Caki2 (cell line): ENCODE measurements at regions not wholly inside any gene's neighbourhood (a gene's known extent, or its start where the extent isn't known, plus 50 kb on each side); places are given as distances from the start of the nearest gene placed in this dataset.
"Not testable (repeated sequence)": the region's sequence is repeated elsewhere in the genome, so short reads cannot be mapped to it uniquely, and the experiment has no call there.

Experiments
- DNase-seq: peaks from one replicate; pipeline ENCODE4 v3.0.0-alpha.2; 2015; ENCODE audit warnings: low read depth
- in situ Hi-C: cut with HindIII; loops from 2 replicates; pipeline ENCODE4 v1.10.0; 2016; ENCODE audit warnings: low sequenced_read_pairs, low pct_unique_long_range_greater_than_20kb, mixed read lengths

- no peak for DNase-seq
- in situ Hi-C loops: no loop called here
Observed at GRCh38 chr1:166300767-166301166, 134.0 kb upstream of the FAM78B start.

- in situ Hi-C loops: no loop called here
- DNase-seq: no peak
Observed at GRCh38 chr1:166302989-166303758, 136.4 kb upstream of the FAM78B start.

GRCh38 chr1:166304131-166304530 is 137.3 kb upstream of the FAM78B start:
- no peak for DNase-seq
- in situ Hi-C loops: no loop called here

DNA sequence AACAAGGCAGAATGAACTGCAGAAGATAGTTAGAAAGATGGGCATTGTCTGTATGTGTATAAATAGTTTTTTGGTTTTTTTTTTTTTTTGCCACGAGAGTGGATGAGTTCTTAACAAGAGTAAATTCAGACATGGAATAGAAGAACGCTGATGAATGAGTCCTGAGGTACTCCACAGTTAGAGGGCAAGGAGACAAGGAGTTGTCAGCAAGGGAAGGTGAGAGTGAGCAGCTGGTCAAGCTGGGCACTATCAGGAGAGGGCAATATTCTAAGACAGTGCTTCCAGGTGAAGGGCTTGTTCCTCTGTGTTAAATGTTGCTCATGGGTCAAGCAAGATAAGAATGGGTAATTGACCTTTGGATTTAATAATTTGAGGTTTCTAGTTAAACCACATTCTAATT is 138.6 kb upstream of the FAM78B start:
- no peak for DNase-seq
- in situ Hi-C loops: no loop called here

- in situ Hi-C loops: no loop called here
- peak; percentile 55 for DNase-seq
Observed at GRCh38 chr1:166307261-166308188, 140.7 kb upstream of the FAM78B start.

DNA sequence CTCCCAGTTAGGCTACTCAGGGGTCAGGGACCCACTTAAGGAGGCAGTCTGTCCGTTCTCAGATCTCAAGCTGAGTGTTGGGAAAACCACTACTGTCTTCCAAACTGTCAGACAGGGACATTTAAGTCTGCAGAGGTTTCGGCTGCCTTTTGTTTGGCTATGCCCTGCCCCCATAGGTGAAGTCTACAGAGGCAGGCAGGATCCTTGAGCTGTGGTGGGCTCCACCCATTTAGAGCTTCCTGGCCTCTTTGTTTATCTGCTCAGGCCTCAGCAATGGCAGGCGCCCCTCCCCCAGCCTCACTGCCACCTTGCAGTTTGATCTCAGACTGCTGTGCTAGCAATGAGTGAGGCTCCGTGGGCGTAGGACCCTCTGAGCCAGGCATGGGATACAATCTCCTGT is 149.5 kb upstream of the FAM78B start:
- DNase-seq, in situ Hi-C loops: not testable (repeated sequence)

GRCh38 chr1:166322470-166322869 is 155.7 kb upstream of the FAM78B start:
- no peak for DNase-seq
- in situ Hi-C loops: no loop called here

GRCh38 chr1:166327886-166328285 is 161.1 kb upstream of the FAM78B start:
- DNase-seq: no peak
- in situ Hi-C loops: no loop called here

GRCh38 chr1:166328956-166329355 is 162.2 kb upstream of the FAM78B start:
- in situ Hi-C loops: no loop called here
- DNase-seq: no peak

DNA sequence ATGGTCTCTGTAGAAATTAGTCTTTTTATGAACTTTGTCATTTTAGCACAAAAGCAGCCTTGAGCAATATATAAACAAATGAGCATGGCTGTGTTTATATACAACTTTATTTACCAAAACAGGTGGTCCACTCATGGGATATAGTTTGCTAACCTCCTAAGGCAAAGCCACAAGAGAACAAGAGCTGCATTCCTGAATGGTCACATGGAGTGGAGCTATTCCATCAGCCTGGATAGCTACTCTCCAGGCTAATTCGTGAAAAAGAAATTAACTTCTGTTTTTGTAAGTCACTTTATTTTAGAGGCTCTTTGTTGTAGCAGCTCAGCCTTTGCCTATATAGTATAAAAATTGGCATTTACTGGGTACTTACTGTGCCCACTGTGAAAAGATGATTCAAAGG is 163.3 kb upstream of the FAM78B start:
- DNase-seq: no peak
- in situ Hi-C loops: no loop called here

- in situ Hi-C loops: no loop called here
- DNase-seq: no peak
Observed at GRCh38 chr1:166338105-166338504, 171.3 kb upstream of the FAM78B start.

DNA sequence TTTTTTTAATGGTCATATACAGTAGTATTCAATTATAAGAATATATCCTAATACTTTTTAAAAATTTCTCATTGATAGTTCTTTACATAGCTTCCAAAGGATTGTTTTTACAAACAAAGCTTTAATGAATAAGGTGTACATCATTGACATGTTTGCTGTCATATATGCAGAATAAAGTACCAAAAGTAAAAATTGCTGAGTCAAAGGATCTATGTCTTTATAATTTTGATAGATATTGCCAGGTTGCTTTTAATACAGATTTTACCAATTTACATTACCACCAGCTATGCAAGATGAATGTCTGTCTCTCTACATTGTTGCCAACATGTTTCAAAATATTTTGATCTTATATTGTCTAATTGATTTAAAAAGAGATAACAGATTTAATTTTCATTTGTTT is 173.9 kb upstream of the FAM78B start:
- DNase-seq: no peak
- in situ Hi-C loops: no loop called here

DNA sequence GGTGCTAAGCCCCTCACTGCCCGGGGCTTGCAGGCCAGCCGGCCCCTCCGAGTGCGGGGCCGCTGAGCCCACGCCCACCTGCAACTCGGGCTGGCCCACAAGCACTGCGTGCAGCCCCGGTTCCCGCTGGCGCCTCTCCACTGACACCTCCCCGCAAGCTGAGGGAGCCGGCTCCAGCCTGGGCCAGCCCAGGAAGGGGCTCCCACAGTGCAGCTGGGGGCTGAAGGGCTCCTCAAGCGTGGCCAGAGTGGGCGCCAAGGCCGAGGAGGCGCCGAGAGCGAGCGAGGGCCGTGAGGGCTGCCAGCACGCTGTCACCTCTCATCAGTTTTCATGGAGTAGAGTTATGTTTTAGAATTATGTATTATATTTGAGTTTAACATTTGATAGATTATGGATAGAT is 176.5 kb upstream of the FAM78B start:
- in situ Hi-C loops: no loop called here
- DNase-seq: no peak

DNA sequence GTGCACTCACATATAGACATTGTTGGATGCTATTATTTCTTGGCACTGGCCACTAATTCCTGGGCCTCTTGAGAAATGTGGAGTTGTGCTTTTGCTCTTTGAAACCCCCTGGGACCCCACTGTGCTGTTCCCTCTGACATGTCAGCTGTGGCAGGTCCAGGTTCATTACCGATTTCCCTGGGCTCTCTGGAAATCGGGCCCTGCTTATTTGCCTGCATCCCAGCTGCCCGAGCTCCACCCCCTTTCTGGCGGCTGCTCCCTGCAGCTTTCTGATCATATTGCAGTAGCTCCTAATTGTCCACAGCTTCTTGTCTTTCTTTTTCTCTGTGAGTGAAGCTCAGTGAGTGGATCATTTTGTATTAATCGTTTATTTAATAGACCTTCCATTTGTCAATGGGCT is 183.7 kb upstream of the FAM78B start:
- DNase-seq: no peak
- in situ Hi-C loops: no loop called here

GRCh38 chr1:166351676-166352075 is 184.9 kb upstream of the FAM78B start:
- in situ Hi-C loops: no loop called here
- DNase-seq: no peak

DNA sequence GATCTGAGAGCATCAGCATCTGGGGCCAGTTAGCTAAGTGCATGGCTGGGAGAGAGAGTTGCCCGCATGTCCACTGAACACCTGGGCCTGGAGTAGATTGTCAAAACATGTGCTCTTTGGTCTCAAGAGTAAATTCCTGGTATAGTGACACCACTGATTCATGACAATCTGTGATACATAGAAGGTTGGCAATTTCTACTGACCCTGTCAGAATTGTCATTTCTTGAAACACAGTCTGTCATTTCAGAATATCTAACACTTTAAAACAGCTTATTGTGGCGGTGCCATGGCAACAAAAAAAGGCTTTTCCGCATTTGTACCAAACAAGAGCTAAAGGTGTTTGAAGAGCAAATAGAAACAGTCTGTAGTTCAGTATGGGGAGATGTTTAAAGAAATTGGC is 186.4 kb upstream of the FAM78B start:
- in situ Hi-C loops: no loop called here
- no peak for DNase-seq

DNA sequence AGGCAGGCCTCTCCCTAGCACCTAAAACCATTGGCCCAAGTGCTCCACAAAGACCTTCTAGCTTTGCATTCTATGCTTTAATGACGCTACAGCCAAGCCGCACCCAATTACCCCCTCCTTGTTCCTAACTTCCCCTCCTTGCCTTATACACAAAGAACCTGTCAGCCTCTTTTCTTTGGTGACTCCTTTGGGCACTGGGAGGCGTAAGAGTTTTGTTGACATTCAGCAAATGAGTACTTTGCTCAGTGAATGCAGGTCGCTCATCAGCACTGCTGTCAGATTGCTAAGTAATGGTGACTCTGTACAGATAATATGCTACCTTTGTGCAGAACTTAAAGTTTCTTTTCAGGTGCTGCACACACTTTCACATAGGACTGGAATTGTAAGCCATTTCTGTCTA is 187.6 kb upstream of the FAM78B start:
- no peak for DNase-seq

DNA sequence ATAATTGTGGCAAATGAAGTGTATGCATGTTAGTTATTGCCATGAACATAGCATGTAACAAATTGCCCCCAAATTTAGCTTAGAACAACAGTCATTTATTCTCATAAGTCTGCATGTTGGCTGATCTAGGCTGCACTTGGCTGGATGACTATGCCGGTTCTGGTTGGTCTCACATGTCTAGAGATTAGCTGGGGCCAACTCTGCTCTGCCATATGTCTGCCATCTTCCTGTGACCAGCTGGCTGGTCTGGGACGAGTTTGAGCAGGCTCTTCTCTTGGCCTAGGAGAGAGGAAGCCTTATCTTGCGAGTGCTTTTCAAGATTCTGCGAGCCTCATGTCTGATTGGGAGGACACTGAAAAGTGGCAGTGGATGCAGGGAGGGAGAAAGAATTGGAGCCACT is 198.3 kb upstream of the FAM78B start:
- in situ Hi-C loops: no loop called here
- DNase-seq: no peak

More for the DNA sequence above, 187.6 kb upstream of the FAM78B start:
- in situ Hi-C loops: no loop called here

DNA sequence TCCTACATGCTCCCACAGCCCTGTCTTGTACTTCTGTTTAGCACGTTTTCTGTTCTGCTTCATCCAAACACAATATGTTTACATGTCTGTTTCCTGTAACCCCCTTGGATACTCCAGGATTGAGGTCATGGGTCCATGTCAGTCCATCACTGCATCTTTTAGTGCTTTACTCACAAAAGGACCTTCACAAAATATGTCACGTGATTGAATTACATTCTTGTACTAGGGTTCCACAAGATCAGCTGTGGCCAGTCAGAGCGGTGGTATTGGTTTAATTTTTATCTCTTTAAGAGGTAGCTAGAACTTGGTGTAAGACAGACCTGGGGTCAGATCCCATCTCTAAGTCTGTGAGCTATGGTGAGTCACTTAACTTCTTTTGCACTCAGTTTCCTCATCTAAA is 201.2 kb upstream of the FAM78B start:
- no peak for DNase-seq
- in situ Hi-C loops: no loop called here
